Hypothalamus (tissue), 51 donors: ENCODE measurements at regions not wholly inside any gene's neighbourhood (a gene's known extent, or its start where the extent isn't known, plus 50 kb on each side); places are given as distances from the start of the nearest gene placed in this dataset.
A peak's percentile ranks its signal among the peaks of the same experiment; 100 is the strongest.

Source experiments
- DNase-seq, 51 donors: peaks; one replicate each; lab custom pipeline; 2025; lab: John Stamatoyannopoulos, UW

- DNase-seq, result no peak
These were observed 655.6 kb downstream of the ETS1 start for GRCh38 chr11:127931803-127932202.

DNA sequence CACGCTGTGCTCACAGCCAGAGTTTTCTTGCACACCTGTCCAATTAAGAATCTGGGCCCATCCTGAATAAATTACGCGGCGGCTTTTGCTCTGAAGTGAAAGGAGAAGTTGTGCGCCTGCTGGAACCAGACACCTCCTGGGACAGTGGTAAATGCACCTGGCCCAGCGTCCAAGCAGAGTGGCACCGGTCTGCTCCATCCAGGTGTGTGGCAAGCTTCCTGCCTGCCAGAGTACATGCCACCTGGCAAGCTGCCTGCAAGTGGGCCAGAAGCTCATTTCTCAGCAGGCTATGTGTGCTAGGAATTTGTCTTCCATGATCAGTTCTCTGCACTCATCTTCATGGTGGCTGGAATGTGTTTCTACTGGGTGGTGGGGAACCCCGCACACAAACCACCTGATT lies 660.6 kb downstream of the ETS1 start:
- no peak for DNase-seq

DNA sequence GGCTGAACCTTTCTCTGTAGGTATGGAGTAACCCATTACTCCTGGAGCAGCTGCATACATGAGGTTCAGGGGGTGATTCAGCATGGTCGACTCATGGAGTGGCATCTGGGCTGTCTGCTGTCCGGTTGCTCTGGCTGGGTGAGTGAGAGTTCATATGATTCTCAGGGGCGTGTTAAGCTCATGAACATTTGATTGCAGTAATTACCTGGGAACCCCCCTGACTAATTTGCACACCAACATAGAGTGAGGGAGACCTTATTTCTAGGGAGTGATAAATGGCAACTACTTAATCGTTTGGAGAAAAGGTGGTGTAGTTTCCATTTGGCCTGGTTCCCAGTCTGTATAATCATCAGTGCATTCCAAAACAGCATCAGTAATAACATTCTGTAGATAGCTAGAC lies 661.9 kb downstream of the ETS1 start:
- no peak for DNase-seq

- no peak for DNase-seq
These were observed 668.0 kb downstream of the ETS1 start for GRCh38 chr11:127919206-127920000.

DNA sequence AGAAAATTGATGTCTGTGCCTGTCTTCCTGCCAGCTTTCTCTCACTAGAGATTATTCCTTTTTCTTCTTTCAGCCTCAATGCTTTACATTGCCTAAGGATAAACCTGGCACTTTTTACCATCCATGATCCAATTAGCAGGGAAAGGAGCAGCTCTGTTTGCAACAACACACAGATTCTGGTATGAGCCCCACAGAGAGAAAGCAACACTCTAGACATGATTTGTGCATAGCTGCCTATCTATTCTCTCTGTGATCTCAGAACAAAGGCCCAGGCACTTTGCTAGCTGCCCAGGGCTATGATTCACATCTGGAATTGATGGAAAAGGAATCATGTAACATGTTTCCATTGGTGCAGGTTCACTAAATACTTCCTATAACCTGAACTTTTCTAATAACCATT lies 685.0 kb downstream of the ETS1 start:
- DNase-seq, result no peak

DNA sequence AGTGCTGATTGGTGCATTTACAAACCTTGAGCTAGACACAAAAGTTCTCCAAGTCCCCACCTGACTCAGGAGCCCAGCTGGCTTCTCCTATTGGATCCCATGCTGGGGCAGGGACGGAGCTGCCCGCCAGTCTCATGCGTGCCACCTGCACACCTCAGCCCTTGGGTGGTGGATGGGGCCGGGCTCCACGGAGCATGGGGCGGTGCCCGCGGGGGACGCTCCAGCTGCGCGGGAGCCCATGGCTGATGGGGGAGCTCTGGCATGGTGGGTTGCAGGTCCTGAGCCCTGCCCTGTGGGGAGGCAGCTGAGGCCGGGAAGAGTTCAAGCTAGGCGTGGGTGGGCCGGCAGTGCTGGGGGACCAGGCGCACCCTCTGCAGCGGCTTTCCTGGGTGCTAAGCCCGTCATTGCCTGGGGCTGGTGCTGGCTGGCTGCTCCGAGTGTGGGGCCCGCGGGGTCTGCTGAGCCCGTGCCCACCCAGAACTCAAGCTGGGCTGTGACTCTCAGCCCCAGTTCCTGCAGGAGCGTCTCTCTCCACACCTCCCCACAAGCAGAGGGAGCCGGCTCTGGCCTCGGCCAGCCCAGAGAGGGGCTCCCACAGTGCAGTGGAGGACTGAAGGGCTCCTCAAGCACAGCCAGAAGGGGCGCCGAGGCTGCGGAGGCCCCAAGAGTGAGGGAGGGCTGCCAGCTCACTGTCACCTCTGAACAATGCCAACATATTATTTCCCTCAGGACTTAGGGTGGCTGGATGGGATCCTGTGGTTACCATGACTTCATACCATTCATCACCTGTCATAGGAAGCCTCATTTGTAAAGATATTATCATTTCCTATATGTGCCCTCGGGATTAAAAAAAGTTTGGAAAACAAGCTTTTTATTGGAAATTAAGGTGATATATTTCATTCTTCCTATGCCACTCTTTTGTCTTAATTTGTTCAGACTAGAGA lies 688.7 kb downstream of the ETS1 start:
- no peak for DNase-seq

- no peak for DNase-seq
These were observed 691.6 kb downstream of the ETS1 start for GRCh38 chr11:127895776-127896175.

- DNase-seq, result no peak
These were observed 693.0 kb downstream of the ETS1 start for GRCh38 chr11:127894316-127894715.

DNA sequence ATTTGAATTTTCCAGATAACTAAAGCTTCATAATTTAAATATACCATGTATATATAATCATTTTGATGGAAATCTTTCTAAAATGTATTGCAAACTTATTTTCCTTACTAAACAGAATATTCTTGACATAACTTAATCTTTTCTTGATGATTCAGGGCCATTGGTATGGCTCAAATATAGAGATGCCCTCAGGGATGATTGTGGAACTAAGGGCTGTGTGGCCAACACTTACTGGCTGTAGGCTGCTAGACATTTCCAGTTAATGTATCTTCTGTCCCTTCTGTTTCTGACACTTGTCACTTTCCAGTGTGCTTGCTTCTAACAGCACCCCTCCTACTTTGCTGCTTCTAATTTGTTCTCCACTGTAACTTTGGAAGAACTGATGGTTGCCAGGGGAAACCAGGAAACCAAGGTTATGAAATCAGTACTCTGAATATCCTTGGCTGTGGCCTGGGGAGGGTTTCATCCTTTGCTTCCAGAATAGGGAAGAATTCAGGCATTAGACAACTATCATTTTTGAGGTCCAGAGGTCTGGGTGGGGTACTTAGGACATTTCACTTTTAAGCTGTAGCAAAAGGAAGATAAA lies 697.2 kb downstream of the ETS1 start:
- peak in 1 of 51 donors; percentile 14 for DNase-seq

GRCh38 chr11:127888386-127888785 lies 699.0 kb downstream of the ETS1 start:
- no peak for DNase-seq

DNA sequence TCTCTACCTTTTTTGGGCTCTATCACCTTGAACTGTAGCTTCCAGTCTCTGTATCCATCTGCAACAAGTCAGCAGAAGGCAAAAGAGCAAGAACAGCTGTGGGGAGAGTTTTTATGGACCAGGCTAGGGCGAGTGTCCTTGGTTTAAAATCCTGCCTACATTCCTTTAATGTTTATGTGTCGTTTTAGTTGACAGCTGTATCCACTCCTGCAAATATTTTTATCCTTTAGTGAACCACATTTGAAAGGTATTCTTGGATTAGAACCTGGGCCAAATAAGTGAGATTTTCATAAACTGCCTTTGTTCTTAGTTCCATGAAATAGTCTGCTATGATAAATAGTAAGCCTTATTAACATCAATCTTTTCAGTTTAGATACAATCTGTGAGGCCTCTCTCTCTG lies 712.2 kb downstream of the ETS1 start:
- no peak for DNase-seq

DNA sequence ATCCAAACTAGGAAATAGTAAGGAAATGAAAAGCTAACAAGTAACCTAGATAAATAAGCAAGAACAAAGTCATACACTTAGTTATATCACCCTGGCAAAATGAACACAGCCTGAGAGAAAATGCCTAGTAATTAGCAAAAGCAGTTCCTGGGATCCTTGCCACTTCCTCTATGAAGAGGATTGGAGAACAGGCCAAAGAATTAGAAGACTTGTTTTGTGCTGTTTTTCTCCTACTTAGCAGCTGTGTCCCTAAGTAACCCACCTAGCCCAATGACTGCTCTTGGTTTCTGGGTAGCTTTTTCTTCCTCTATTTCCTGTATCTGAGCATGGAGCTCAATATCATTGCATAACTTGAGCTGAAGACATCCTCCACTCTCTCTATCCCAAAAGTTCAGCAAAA lies 713.9 kb downstream of the ETS1 start:
- DNase-seq, result no peak

GRCh38 chr11:127866109-127866508 lies 721.2 kb downstream of the ETS1 start:
- no peak for DNase-seq

DNA sequence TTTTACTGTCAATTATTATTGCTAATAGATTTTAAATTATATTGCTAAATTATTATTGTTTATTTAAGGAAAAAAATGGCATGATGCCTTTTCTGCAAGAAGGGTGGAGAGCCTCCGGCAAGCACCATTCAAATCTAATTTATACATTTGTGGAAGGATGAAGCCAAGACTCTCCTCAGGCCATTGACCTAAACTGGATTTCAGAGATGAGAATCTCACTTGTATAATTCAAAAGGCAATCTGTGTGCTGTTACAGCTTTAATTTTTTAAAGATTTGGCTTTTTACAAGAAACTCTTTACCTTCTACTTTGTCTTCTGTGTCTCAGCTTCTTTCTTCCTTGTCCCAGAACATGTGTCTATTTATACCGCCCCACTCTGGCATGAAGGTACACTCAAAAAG lies 722.5 kb downstream of the ETS1 start:
- DNase-seq, result no peak

GRCh38 chr11:127862406-127862805 lies 725.0 kb downstream of the ETS1 start:
- DNase-seq, result no peak

GRCh38 chr11:127859941-127860354 lies 727.4 kb downstream of the ETS1 start:
- DNase-seq, result no peak

DNA sequence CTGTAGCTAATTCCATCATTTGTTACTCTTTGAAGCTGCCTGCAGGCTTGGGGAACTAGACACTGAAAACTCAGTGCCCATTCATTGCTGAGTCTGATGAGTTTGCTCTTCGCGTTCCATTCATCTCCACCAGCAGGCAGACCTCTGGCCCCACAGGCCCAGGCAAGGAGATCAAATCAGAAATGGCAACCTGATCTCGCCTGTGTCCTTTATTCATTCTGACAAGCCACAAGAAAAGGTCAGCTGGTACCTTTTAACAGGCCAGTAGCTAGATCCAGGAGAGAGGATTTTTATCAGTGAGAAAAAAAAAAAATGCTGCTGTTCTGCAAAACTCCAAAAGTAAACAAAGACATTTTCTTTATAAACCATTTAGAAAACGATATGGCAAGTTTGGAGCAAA lies 742.5 kb downstream of the ETS1 start:
- DNase-seq, result no peak

GRCh38 chr11:127843483-127844396 lies 743.6 kb downstream of the ETS1 start:
- peak in 43 of 51 donors; percentile 3 to 79 (median 39) for DNase-seq

GRCh38 chr11:127825183-127825582 lies 762.2 kb downstream of the ETS1 start:
- no peak for DNase-seq

- no peak for DNase-seq
These were observed 768.7 kb downstream of the ETS1 start for GRCh38 chr11:127818625-127819024.
